Urinary bladder (tissue), 3 donors: ENCODE measurements at regions not wholly inside any gene's neighbourhood (a gene's known extent, or its start where the extent isn't known, plus 50 kb on each side); places are given as distances from the start of the nearest gene placed in this dataset.

Source experiments
- DNase-seq: peaks from one replicate; pipeline ENCODE4 v3.0.0-alpha.2; 2015; ENCODE audit errors: extremely low spot score
- H3K27ac ChIP-seq: one replicate; pipeline ENCODE4 v1.5.1; 2013; ENCODE audit warnings: low read depth, mild to moderate bottlenecking, moderate library complexity
- H3K36me3 ChIP-seq: one replicate; pipeline ENCODE4 v1.6.1; 2013; ENCODE audit warnings: mild to moderate bottlenecking, moderate library complexity; ENCODE audit not compliant: insufficient read depth
- H3K4me1 ChIP-seq: one replicate; pipeline ENCODE4 v1.6.1; 2013; ENCODE audit warnings: mild to moderate bottlenecking, moderate library complexity; ENCODE audit not compliant: insufficient read depth
- H3K4me3 ChIP-seq: one replicate; pipeline ENCODE4 v1.5.1; 2013; ENCODE audit warnings: low read depth, low read length
- WGBS: extraction: QIAGEN DNeasy Blood & Tissue Kit; methylation state at CpG from one replicate; pipeline ENCODE4 v1.1.7; 2013; 5-methylcytosine and 5-hydroxymethylcytosine counted together
- donor health status: healthy with polysubstance abuse.
- donor health status: healthy.

DNA sequence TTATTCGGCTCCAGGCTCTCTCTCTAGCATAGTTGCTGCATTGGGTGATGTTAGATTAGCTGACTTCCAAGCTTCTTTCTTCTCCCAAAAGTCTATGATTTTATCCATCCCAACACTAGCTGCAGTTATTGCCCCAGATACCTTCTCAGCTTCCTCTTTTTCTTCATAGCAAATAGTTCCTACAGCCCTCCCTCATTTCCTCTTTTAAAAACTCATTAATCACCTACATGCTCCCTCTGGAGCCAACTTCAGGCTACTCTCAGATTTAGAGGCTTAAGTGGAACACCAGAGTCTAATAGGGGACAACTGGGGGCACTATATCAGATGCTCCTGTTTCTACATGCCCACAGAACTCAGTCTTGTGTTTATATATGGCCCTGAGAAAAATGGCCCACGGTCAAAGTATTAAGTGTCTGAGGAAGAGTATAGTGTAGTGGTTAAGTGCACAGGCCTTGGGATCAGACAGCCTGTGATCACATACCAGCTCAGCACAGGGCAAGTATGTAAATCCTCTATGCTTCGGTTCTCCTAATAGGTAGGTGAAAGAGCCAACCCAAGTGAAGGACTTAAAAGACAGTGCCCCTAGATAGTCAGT is 241.9 kb upstream of the SLC14A2 start:
- 81% methylated on average over 3 of the region's 3 CpGs for WGBS
- Histone ChIP-seq H3K4me1 (no peaks in the 10 kb centered on the region), H3K27ac (no peak overlapping the region), H3K4me3 (no peak overlapping the region), H3K36me3 (no peaks in the 10 kb centered on the region)
- no peak for DNase-seq

DNA sequence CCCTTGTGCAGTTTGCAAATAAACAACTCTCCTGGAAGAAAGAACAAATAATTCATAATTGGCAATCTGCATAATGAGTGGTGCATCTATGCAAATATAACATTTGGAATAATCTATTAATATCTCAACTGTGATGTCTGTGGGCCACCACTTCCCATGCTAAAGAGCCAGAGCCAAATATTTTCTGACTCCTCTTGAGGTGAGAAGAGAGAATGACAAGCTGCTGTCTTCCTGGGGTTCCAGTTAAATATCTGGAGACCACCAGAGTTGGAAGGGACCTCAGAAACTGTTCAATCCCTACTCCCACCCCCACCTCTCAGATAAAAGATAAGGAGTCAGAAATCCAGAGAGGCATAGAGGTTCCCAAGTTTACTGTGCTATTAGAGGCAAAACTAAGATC is 241.0 kb upstream of the SLC14A2 start:
- no peaks in the 10 kb centered on the region for H3K36me3 ChIP-seq
- no peak overlapping the region for H3K4me3 ChIP-seq
- no peak overlapping the region for H3K27ac ChIP-seq
- DNase-seq: no peak
- peaks cover 1% of the 10 kb centered on the region for H3K4me1 ChIP-seq

DNA sequence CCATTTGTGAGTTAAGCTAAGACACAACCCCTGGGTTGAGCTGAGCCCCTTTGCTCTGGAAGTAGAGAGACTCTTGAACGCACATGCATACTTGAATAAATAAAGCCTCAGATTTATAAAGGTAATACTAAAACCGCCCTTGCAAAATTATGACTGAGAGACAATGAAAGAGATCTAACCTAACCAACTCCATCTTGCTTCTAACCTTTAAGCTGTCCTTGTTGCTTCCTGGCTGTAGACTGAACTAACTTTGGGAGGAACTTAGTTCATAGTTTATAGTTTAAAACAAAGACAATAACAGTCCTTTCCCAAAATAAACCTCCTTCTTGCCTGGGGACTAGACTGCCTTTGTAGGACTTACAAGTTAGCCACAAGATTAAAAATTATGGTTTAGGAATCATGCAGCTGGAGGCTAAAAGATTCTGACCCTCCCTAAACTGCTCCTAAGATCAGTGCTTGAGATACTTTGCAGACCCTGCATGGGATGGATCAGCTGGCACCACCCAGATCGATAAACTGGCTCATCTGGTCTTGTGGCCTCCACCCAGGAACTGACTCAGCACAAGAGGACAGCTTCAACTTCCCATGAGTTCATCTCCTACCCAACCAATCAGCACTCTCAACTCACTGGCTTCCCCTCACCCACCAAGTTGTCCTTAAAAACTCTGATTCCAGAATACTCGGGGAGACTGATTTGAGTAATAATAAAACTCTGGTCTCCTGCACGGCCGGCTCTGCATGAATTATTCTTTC is 240.2 kb upstream of the SLC14A2 start:
- WGBS: 86% methylated on average over 6 of the region's 6 CpGs
- no peak for DNase-seq
- H3K4me3 ChIP-seq: no peak overlapping the region
- H3K36me3 ChIP-seq: no peaks in the 10 kb centered on the region
- no peak overlapping the region for H3K27ac ChIP-seq
- peaks cover 1% of the 10 kb centered on the region for H3K4me1 ChIP-seq

DNA sequence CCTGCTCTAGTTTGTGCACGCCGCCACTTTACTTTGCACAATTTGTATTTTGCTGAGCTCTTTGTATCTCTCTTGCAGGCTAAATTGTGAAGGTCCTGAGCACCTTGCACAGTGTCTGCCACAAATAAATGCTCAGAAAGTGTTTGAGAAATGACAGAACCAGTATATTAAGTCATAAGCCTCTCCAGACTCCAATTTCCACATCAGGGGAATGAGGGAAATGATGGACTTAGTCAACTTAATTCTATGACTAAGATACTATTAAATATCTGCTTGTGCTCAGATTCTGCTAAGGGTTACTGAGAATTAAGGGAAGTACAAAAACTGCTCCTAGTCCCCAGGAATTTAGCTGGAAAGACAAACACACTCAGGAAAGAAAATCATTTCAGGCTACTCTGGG is 239.1 kb upstream of the SLC14A2 start:
- Histone ChIP-seq H3K4me1 (peaks cover 1% of the 10 kb centered on the region), H3K36me3 (no peaks in the 10 kb centered on the region), H3K4me3 (no peak overlapping the region), H3K27ac (no peak overlapping the region)
- 98% methylated on average over 2 of the region's 2 CpGs for WGBS
- no peak for DNase-seq

DNA sequence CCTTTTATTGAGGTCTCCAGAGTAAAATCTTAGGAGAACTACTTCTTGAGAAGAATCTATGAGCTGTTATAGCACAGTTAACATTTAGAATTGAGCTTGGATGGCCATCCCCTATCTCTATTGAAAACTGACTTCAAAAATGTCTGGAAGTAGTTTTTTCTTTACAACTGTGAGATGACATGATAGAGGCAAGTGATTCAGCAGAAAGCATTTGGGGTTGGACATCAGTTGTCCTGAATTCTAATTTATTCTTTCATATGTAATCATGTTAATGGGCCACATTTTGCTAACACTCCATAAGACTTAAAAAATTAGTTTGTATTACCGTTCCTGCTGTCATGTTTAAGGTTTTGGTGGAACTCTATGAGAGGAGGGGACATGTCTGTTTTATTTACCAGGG is 237.0 kb upstream of the SLC14A2 start:
- DNase-seq: no peak
- Histone ChIP-seq H3K4me3 (no peak overlapping the region), H3K27ac (no peak overlapping the region), H3K4me1 (peaks cover 1% of the 10 kb centered on the region), H3K36me3 (no peaks in the 10 kb centered on the region)
- 89% methylated on average over 1 of the region's 1 CpG for WGBS

DNA sequence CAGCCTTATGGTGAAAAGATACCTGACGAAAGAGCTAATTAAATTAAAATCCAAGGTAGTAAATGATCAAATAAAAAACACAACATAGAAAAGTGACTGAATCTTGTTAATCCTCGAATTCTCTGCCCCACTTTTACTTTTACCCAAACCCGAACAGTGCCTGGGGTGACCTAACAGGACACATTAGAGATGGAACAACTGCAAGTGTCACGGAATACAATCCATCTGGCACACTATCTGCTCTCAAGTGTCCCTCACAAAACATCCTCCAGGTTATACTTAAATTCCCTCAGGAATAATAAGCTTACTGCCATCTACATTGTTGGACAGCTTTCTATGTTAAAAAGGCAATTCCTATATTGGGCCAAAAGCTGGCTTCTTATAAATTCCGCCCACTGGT is 236.3 kb upstream of the SLC14A2 start:
- no peak overlapping the region for H3K27ac ChIP-seq
- H3K4me3 ChIP-seq: no peak overlapping the region
- DNase-seq: no peak
- 92% methylated on average over 5 of the region's 5 CpGs for WGBS
- no peaks in the 10 kb centered on the region for H3K36me3 ChIP-seq
- peaks cover 1% of the 10 kb centered on the region for H3K4me1 ChIP-seq

DNA sequence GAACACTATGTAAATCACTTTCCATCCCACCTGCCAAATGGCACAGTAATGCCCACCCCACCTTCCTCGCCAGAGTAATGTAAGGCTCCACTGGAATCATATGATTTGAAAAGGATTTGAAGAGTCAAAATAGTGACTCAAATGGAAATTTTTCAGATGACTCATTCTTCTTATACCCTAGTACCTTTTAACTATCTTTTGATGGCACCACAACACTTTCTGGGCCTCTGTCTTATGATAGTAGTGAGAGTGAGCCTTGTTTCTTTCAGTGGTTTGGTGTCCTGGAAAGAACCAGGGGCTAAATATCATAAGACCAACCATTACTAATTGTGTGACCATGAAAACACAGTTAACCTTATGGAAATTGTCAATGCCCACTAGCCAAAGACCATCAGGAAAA is 235.4 kb upstream of the SLC14A2 start:
- no peaks in the 10 kb centered on the region for H3K36me3 ChIP-seq
- H3K27ac ChIP-seq: no peak overlapping the region
- H3K4me3 ChIP-seq: no peak overlapping the region
- 86% methylated on average over 1 of the region's 1 CpG for WGBS
- DNase-seq: no peak
- H3K4me1 ChIP-seq: peaks cover 1% of the 10 kb centered on the region

DNA sequence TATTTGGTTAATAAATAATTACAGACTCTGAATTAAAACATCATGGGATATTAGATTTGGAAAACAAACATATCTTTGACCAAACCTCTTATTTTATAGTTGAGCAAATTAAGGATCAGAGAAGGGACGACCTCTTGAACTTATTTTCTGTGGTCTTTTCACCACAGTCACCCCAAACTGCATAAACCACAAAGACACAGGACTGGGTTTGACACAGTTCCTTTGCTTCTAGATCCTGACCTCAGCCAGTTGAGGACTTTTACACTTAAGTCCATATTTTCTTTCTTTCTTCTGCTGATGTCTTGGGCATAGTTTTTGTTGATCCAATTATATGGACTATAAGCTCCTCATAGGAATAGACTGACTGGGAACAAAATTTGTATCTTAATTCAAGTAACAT is 234.0 kb upstream of the SLC14A2 start:
- H3K27ac ChIP-seq: no peak overlapping the region
- DNase-seq: no peak
- H3K4me3 ChIP-seq: no peak overlapping the region
- H3K4me1 ChIP-seq: peaks cover 1% of the 10 kb centered on the region
- whole genome bisulfite sequencing: 87% methylated on average over 1 of the region's 1 CpG
- no peaks in the 10 kb centered on the region for H3K36me3 ChIP-seq

DNA sequence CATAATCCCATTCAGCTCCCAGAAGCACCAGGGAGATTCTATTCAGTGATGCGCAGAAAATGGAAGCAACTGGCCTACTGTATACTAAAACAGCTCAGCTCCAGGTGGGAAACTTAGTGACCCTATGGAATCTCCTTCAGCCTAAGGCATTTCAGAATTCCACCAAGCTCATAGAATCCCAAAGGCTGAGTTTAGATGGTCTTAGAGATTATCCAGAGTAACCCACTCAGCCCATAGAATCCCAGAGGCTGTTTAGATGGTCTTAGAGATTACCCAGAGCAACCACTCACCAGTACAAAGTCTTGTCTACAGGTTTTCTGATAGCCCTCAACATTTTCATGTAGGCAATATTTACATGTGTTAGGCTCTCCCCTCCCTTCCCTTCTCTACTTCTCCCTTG is 232.0 kb upstream of the SLC14A2 start:
- no peaks in the 10 kb centered on the region for H3K36me3 ChIP-seq
- 100% methylated on average over 1 of the region's 1 CpG for WGBS
- no peak overlapping the region for H3K4me3 ChIP-seq
- H3K4me1 ChIP-seq: peaks cover 1% of the 10 kb centered on the region
- H3K27ac ChIP-seq: no peak overlapping the region
- DNase-seq: no peak

DNA sequence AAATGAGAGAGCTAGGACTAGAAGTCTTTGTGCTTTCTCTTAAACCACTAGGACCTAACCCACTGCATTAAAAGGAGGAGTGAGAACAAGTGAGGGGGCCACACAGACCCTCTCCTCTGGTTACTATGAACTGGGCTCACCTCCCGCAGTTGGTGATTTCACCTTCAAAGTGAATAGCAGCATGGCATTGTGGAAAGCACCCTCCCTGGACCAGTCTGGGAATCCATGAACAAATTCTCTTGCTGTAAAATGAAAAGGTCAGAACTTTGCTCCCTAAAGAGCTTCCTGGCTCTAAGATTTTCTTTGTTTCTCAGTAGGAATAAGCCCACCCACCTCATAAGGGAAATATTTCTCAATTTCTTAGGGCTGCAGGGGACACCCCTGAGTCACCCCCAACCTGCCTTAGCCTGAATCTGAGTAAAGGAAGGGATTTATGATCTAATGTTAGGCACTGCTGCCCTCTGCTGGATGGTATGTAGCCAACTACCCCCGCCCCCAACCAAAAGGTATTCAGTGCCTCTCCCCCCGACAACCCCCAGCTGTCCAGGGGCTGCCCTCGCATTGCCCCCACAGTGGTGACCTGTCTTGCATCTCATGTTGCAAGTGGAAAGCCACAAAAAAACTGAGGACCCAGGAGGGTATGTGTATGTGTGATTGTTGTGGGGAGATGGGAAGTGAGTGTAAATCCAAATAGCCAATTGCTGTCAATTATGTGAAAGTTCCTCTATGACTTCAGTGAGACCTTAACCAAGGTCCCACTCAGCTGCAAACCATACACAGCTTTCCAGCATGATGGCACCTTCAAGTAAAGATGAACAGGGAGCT is 230.9 kb upstream of the SLC14A2 start:
- peak; percentile 15 for DNase-seq
- Histone ChIP-seq H3K4me1 (no peaks in the 10 kb centered on the region), H3K4me3 (no peak overlapping the region), H3K36me3 (no peaks in the 10 kb centered on the region), H3K27ac (no peak overlapping the region)
- WGBS: 41% methylated on average over 4 of the region's 4 CpGs

DNA sequence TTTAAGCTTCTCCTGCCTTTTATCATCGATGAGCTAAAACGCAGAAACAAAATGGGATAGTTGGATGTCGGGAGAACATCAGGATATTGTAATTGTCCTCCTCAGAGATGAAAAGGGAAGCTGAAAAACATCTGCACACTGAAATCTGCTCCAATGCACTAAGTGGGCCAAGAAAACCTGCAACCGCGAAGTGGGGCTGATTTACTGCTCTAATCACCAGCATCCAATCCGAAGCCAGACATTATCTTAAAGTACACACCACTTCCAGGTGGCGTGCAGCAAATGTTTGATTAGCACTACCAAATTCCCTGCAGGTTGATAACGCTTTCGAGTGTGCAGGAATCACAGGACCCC is 230.3 kb upstream of the SLC14A2 start:
- Histone ChIP-seq H3K4me1 (no peaks in the 10 kb centered on the region), H3K36me3 (no peaks in the 10 kb centered on the region), H3K27ac (no peak overlapping the region), H3K4me3 (no peak overlapping the region)
- 59% methylated on average over 9 of the region's 9 CpGs for WGBS
- DNase-seq: peak; percentile 14

DNA sequence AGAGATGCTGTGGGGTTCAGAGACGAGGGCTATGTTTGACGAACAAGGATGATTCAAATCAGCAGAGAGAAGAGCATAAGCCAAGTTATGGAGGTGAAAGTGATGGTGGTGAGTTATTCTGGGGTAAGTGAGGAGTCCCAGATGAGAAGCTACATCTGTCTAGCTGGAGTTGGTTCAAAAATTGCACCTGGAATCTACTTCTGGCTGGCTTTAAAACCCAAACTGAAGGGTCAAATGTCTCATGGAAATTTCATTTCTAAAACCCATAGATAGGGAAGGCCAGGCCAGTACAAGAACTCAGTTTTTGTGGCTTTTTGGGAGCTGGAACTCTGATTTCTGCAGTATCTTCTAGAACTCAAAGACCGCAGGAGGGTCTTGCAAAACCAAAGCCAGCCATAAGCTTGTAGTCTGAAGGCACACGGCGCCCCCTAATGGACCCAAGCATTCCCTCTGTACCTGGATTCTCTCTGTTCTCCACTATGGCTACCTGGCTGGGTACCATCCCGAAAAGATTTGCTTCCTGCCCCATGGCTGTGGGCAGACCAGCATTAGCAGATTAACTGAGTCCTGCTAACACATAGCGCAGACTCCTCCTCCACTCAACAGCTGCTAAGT is 229.1 kb upstream of the SLC14A2 start:
- Histone ChIP-seq H3K4me1 (no peaks in the 10 kb centered on the region), H3K4me3 (no peak overlapping the region), H3K36me3 (no peaks in the 10 kb centered on the region), H3K27ac (no peak overlapping the region)
- 76% methylated on average over 7 of the region's 7 CpGs for WGBS
- DNase-seq: no peak

DNA sequence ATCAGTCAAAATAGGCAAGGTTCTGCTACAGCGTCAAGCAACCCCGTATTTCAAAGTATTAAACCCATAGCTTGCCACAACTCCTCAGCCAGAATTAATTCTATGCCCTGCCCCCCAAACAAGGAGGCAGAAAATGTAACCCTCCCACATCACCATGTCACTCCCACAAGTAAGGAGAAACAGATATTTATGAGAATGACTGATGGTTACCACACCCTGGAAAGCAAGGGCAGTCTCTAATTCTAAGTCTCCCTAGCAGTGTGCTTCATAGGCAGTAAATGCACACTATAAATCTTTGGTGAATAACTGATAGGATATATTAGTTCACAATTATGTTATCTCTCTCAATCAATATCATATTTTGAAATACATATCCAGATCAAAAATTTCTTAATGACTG is 228.0 kb upstream of the SLC14A2 start:
- no peaks in the 10 kb centered on the region for H3K36me3 ChIP-seq
- H3K4me3 ChIP-seq: no peak overlapping the region
- 79% methylated on average over 2 of the region's 2 CpGs for WGBS
- DNase-seq: no peak
- H3K27ac ChIP-seq: no peak overlapping the region
- H3K4me1 ChIP-seq: no peaks in the 10 kb centered on the region

DNA sequence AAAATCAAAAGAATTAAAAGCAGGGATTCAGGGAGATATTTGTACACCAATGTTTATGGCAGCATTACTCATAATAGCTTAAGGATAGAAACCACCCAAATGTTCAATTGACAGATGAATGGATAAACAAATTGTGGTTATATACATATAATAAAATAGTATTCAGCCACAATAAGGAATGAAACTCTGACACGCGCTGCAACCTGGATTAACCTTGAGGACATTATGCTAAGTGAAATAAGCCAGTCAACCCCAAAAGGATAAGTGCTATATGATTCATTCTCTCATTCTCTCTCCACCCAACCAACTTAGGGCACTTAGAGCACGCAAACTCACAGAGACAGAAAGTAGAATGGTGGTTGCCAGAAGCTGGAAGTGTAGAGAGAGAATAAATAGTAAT is 216.8 kb upstream of the SLC14A2 start:
- DNase-seq: no peak
- no peak overlapping the region for H3K27ac ChIP-seq
- 64% methylated on average over 3 of the region's 3 CpGs for WGBS
- H3K4me3 ChIP-seq: no peak overlapping the region
- H3K36me3 ChIP-seq: no peaks in the 10 kb centered on the region
- no peaks in the 10 kb centered on the region for H3K4me1 ChIP-seq
